GM12865 (cell line): ENCODE measurements at regions not wholly inside any gene's neighbourhood (a gene's known extent, or its start where the extent isn't known, plus 50 kb on each side); places are given as distances from the start of the nearest gene placed in this dataset.

Source experiments
- DNase-seq: peaks from one replicate; pipeline ENCODE4 v3.0.0; 2010; ENCODE audit warnings: low read depth
- H3K4me3 ChIP-seq: 2 replicates; pipeline ENCODE4 v1.5.1; 2011; ENCODE audit warnings: mild to moderate bottlenecking, low read depth, low read length, control low read depth
- CTCF ChIP-seq: IDR thresholded peaks from 2 replicates; pipeline ENCODE4 v1.5.1; 2011; ENCODE audit warnings: low read length, control low read depth, low read depth, inconsistent platforms; ENCODE audit not compliant: insufficient read depth; ENCODE audit errors: missing control alignments

GRCh38 chr6:67606906-67607828 is 1027.9 kb upstream of the ADGRB3 start:
- no peak overlapping the region for H3K4me3 ChIP-seq
- TF ChIP-seq CTCF = no peak
- no peak for DNase-seq

- DNase-seq = no peak
- H3K4me3 ChIP-seq = no peak overlapping the region
- no peak for TF ChIP-seq CTCF
These were observed 1040.7 kb upstream of the ADGRB3 start for GRCh38 chr6:67594366-67594765.

- H3K4me3 ChIP-seq = no peak overlapping the region
- TF ChIP-seq CTCF = no peak
- DNase-seq = no peak
These were observed 1041.8 kb upstream of the ADGRB3 start for GRCh38 chr6:67593247-67593646.

- no peak overlapping the region for H3K4me3 ChIP-seq
- no peak for DNase-seq
- TF ChIP-seq CTCF = no peak
These were observed 1043.2 kb upstream of the ADGRB3 start for GRCh38 chr6:67591910-67592309.

- TF ChIP-seq CTCF = no peak
- no peak for DNase-seq
- H3K4me3 ChIP-seq = no peak overlapping the region
These were observed 1067.2 kb upstream of the ADGRB3 start for GRCh38 chr6:67567842-67568241.

- TF ChIP-seq CTCF = no peak
- no peak for DNase-seq
- H3K4me3 ChIP-seq = no peak overlapping the region
These were observed 1071.4 kb upstream of the ADGRB3 start for GRCh38 chr6:67563671-67564070.

GRCh38 chr6:67560068-67560467 is 1075.0 kb upstream of the ADGRB3 start:
- TF ChIP-seq CTCF = no peak
- no peak overlapping the region for H3K4me3 ChIP-seq

More at GRCh38 chr6:67560068-67560467, 1075.0 kb upstream of the ADGRB3 start:
- no peak for DNase-seq
